ENCODE measurements at regions not wholly inside any gene's neighbourhood (a gene's known extent, or its start where the extent isn't known, plus 50 kb on each side); places are given as distances from the start of the nearest gene placed in this dataset.

DNA sequence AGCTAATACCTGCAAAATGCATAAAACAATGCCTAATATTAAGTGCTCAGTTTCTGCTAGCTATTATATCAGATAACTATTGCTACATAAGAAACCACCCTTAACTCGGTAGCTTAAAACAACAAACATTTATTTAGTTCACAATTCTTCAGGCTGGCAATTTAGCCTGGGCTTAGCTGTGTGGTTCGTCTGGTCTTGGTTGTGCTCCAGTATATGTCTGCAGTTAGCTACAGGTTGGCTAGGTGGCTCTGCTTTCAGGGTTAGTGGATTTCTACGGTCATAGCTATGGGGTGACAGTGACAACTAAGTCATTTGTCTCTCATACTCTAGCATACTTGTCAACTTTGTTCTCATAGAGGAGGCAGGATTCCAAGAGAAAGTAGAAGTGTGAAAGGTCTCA is 61.8 kb upstream of the NRP1 start:
- H3K9ac ChIP-seq = no peak overlapping the region
- peaks cover 24% of the 10 kb centered on the region for H3K9me3 ChIP-seq
- no peak overlapping the region for H3K4me3 ChIP-seq
- H3K4me2 ChIP-seq = no peak overlapping the region
- H3K27me3 ChIP-seq = no peaks in the 10 kb centered on the region
- no peaks in the 10 kb centered on the region for H4K20me1 ChIP-seq
- no peaks in the 10 kb centered on the region for H3K36me3 ChIP-seq
- H3K27ac ChIP-seq = no peak overlapping the region
- H3K4me1 ChIP-seq = no peaks in the 10 kb centered on the region
- no peak for TF ChIP-seq Cebpa-rat (IDR thresholded peaks at IDR 0.05)

DNA sequence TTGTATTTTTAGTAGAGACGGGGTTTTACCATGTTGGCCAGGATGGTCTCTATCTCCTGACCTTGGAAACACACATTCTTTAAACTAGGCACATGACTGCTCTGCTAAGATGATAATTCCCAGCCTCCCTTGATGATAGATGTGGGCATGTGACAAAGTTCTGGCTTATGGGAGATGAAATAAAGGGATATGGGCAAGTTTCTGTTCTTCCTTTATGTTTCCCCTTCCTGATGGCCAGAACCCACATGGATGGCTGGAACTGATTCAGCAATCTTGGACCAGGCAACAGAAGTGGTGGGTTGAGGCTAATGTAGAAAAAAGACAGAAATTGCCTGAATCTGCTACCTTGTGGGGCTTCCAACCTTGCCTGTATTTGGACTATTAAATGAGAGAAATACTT is 60.7 kb upstream of the NRP1 start:
- TF ChIP-seq Cebpa-rat (IDR thresholded peaks at IDR 0.05) = no peak
- H3K27ac ChIP-seq = no peak overlapping the region

DNA sequence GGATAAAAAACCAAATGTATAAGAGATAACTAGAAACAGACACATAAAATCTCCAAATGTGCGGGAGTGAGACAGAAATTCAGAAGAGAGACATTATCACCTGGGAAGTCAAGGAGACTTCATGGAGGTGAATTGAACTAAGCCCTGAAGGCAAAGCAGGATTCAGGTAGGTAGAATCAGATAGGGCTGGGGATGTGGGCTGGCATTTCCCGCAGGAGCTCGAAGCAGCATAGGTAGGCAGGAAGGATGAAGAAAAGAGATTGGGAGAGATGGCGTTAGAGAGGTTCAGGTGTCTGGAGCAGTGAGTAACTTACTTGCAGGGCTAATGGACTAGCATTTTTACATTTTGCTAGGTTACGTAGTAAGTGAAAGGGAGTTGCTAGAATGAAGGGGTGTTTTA is 58.2 kb upstream of the NRP1 start:
- Histone ChIP-seq H3K36me3 (no peaks in the 10 kb centered on the region), H3K4me2 (no peak overlapping the region), H3K9me3 (peaks cover 24% of the 10 kb centered on the region), H3K27me3 (no peaks in the 10 kb centered on the region), H3K9ac (no peak overlapping the region), H4K20me1 (no peaks in the 10 kb centered on the region), H3K4me3 (no peak overlapping the region), H3K27ac (no peak overlapping the region), H3K4me1 (no peaks in the 10 kb centered on the region)
- TF ChIP-seq Cebpa-rat (IDR thresholded peaks at IDR 0.05) = no peak

More for the DNA sequence above, 60.7 kb upstream of the NRP1 start:
- H4K20me1 ChIP-seq = no peaks in the 10 kb centered on the region
- no peaks in the 10 kb centered on the region for H3K27me3 ChIP-seq
- H3K4me2 ChIP-seq = no peak overlapping the region
- peaks cover 24% of the 10 kb centered on the region for H3K9me3 ChIP-seq
- H3K36me3 ChIP-seq = no peaks in the 10 kb centered on the region
- H3K4me3 ChIP-seq = no peak overlapping the region
- no peak overlapping the region for H3K9ac ChIP-seq
- H3K4me1 ChIP-seq = no peaks in the 10 kb centered on the region

DNA sequence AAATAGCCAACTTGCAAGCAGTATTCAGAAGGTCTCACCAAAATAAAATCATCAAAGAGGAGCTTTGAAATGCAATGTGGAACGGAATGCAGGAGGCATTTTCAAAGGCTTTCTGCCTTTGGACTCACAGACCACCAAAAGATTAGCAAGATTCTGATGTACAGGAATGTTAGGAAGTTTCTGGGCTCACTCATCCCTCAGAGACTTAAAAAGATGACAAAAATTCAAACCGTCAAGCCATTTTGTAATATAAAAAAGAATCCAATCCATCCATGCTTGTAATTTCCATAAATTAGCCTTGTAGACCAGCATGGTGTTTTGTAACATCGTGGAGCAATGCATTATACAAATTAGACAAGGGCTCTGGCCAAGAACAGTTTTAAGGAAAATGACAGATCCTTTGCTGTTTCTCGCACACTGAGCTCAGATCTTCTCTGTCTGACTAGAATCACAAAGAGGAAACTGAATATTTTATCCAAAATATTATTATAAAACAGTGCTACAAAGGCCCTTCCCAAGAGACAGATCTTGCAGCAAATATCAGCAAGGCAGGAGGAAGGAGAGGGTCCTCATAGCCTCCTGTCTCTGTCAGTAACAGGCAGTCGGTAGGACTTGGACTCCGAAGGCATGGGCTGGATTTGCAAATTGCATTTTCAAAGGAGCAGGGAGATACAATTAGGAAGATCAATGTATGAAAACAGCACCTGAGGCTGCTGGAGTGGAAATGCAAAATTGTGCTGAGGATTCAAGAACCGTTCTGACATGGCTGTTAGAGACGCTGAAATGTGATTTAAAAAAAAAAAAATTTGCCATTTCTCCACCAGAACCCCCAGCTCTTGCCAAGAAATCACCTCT is 57.4 kb upstream of the NRP1 start:
- no peaks in the 10 kb centered on the region for H3K4me1 ChIP-seq
- H3K4me2 ChIP-seq = no peak overlapping the region
- no peak overlapping the region for H3K9ac ChIP-seq
- no peaks in the 10 kb centered on the region for H4K20me1 ChIP-seq
- H3K9me3 ChIP-seq = peaks cover 16% of the 10 kb centered on the region
- H3K27me3 ChIP-seq = no peaks in the 10 kb centered on the region
- no peak overlapping the region for H3K4me3 ChIP-seq
- no peak for TF ChIP-seq Cebpa-rat (IDR thresholded peaks at IDR 0.05)
- no peaks in the 10 kb centered on the region for H3K36me3 ChIP-seq
- H3K27ac ChIP-seq = no peak overlapping the region

DNA sequence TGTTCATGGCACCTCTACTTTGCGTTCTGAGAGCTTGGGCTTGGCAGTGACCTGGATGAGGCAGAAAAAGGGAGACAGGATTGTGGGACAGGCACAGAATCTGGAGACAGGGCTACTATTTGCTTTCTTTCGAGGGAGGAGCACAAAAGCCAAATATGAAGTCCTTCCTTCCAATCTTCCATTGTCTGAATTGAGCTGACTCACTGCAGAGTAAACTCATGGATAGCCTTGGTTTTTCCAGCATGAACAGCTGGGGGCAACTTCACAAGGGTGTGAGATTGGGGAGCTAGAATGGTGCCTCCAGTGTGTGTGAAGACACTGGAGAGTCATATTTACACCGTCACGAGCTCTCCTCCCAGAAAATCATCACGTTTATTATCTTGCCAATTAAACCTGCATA is 55.6 kb upstream of the NRP1 start:
- TF ChIP-seq Cebpa-rat (IDR thresholded peaks at IDR 0.05) = no peak
- Histone ChIP-seq H3K27ac (no peak overlapping the region), H3K9me3 (no peaks in the 10 kb centered on the region)

DNA sequence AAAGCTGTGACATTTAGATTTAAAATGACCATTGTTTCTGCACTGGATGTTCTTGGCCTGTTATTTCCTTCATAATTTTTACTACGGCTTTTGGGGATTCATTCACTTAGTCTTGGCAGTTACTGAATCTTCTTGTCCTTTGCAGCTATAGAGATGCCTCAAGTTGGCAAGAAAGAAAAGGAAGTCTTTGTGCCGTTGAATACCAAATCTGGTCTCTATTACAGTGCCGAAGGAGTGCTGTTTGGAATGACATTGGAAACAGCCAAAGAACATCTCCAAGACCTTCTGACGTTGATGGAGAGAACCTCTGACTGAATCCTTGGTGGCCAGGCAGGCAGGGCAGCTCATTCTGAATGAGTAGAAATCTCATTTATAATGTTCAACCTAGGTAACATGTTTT is 54.3 kb upstream of the NRP1 start:
- Histone ChIP-seq H3K4me1 (no peaks in the 10 kb centered on the region), H3K27ac (no peak overlapping the region), H3K4me2 (no peak overlapping the region), H3K9ac (no peak overlapping the region), H3K9me3 (no peaks in the 10 kb centered on the region), H3K27me3 (no peaks in the 10 kb centered on the region), H4K20me1 (no peaks in the 10 kb centered on the region), H3K36me3 (no peaks in the 10 kb centered on the region), H3K4me3 (no peak overlapping the region)
- TF ChIP-seq Cebpa-rat (IDR thresholded peaks at IDR 0.05) = no peak

More for the DNA sequence above, 55.6 kb upstream of the NRP1 start:
- Histone ChIP-seq H3K4me3 (no peak overlapping the region), H3K4me1 (no peaks in the 10 kb centered on the region), H3K27me3 (no peaks in the 10 kb centered on the region), H3K9ac (no peak overlapping the region), H3K36me3 (no peaks in the 10 kb centered on the region), H4K20me1 (no peaks in the 10 kb centered on the region), H3K4me2 (no peak overlapping the region)

DNA sequence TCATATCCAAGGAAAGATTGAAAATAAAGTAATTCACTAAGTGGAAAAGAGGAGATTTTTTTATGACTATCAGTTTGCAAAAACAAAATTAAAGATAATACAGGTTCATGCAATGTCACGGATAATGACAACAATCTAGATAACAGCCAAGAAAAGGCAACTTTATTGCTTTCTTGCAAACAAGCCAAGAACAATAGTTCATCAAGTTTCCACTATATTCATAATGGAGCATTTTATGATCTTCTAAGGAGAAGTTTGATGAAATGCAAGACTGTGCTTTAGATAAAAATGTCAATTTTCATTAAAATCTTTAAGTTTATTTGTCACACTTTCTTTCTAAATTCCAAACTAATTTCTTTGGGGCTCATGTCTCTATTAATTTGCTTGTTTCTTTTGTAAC is 53.9 kb upstream of the NRP1 start:
- H3K4me1 ChIP-seq = no peaks in the 10 kb centered on the region
- no peak for TF ChIP-seq Cebpa-rat (IDR thresholded peaks at IDR 0.05)
- no peak overlapping the region for H3K4me2 ChIP-seq
- no peaks in the 10 kb centered on the region for H4K20me1 ChIP-seq
- no peaks in the 10 kb centered on the region for H3K27me3 ChIP-seq
- H3K4me3 ChIP-seq = no peak overlapping the region
- H3K36me3 ChIP-seq = no peaks in the 10 kb centered on the region
- no peaks in the 10 kb centered on the region for H3K9me3 ChIP-seq
- no peak overlapping the region for H3K27ac ChIP-seq
- H3K9ac ChIP-seq = no peak overlapping the region

DNA sequence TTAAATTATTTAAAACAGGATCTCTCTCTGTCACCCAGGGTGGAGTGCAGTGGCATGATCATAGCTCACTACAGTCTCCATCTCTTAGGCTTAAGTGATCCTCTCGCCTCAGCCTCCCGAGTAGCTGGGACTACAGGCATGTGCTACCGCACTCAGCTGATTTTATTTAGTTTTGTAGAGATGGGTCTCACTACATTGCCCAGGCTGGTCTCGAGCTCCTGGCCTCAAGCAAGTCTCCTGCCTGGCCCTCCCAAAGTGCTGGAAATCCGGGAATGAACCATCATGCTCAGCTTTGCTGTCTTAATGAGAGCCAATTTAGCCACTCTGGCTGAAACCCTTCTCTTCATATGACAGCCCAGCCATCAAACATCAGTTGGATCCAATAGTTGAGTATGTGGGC is 53.3 kb upstream of the NRP1 start:
- H3K9ac ChIP-seq = no peak overlapping the region
- H3K4me2 ChIP-seq = no peak overlapping the region
- H4K20me1 ChIP-seq = no peaks in the 10 kb centered on the region
- H3K4me3 ChIP-seq = no peak overlapping the region
- H3K4me1 ChIP-seq = no peaks in the 10 kb centered on the region
- no peak overlapping the region for H3K27ac ChIP-seq
- TF ChIP-seq Cebpa-rat (IDR thresholded peaks at IDR 0.05) = no peak
- H3K36me3 ChIP-seq = no peaks in the 10 kb centered on the region
- no peaks in the 10 kb centered on the region for H3K9me3 ChIP-seq
- H3K27me3 ChIP-seq = no peaks in the 10 kb centered on the region

DNA sequence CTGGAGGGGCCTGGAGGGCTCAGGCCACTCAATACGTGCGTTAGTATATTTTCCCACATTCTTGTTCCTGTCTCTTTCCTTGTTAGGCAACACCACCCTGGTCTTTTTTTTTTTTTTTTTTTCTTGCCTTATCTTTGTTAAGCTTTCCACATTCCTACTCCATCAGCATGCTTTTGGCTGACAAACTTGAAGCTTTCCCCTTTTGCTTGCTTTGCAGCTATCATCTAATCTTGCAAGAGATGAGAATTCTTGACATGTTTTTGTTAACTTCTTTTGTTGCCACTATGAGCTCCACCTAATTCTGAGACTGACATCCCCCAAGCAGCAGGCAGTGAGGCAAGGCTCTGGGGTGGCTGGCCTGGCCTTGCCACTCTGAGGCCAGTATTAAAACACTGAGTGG is 52.5 kb upstream of the NRP1 start:
- H3K4me3 ChIP-seq = no peak overlapping the region
- H3K27ac ChIP-seq = no peak overlapping the region
- H4K20me1 ChIP-seq = no peaks in the 10 kb centered on the region
- no peak overlapping the region for H3K9ac ChIP-seq
- TF ChIP-seq Cebpa-rat (IDR thresholded peaks at IDR 0.05) = no peak
- H3K4me1 ChIP-seq = no peaks in the 10 kb centered on the region
- no peaks in the 10 kb centered on the region for H3K9me3 ChIP-seq
- H3K27me3 ChIP-seq = no peaks in the 10 kb centered on the region
- no peaks in the 10 kb centered on the region for H3K36me3 ChIP-seq
- H3K4me2 ChIP-seq = no peak overlapping the region

DNA sequence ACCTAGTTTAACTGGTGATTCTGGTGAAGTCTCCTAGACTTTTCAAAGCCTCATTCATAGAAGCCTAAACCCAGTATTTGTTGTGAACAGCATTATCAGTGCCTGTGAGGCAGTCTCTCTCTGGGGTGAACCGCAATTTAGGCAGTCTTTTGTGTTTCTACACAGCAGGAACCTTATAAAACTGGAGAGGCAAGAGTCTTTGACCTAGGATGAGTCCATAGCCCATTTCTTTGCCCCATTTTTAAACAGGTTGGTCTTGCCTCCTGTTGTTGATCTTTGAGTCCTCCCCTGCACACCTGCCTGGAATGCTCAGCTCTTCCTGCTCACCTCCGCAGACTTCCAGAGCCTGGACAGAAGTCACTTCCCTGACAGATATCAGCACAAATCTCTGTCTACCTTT is 51.2 kb upstream of the NRP1 start:
- no peak overlapping the region for H3K9ac ChIP-seq
- no peaks in the 10 kb centered on the region for H4K20me1 ChIP-seq
- no peaks in the 10 kb centered on the region for H3K9me3 ChIP-seq
- H3K4me2 ChIP-seq = no peak overlapping the region
- no peak overlapping the region for H3K4me3 ChIP-seq
- H3K27me3 ChIP-seq = no peaks in the 10 kb centered on the region
- H3K36me3 ChIP-seq = no peaks in the 10 kb centered on the region
- no peak for TF ChIP-seq Cebpa-rat (IDR thresholded peaks at IDR 0.05)
- H3K4me1 ChIP-seq = no peaks in the 10 kb centered on the region
- no peak overlapping the region for H3K27ac ChIP-seq

DNA sequence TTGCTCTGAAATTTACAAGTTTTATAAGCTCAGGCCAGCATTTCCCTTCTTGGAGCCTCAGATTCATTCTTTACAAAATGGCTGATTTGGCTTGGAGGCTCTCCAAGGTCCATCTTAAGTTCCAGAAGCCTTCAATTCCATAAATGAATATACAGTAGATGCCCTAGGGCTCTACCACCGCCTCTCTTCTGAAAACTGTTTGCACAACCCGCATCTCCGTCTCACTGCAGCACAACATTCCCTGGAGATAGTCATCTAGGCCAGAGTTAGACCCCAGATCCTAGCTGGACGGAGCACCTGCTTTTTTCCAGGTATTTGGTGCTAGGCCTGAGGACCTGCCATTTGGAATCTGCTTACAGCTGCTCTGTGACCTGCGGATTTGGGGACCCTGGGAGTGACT is 50.5 kb upstream of the NRP1 start:
- H3K9ac ChIP-seq = no peak overlapping the region
- H3K27ac ChIP-seq = no peak overlapping the region
- H3K9me3 ChIP-seq = no peaks in the 10 kb centered on the region
- H3K4me1 ChIP-seq = no peaks in the 10 kb centered on the region
- no peak for TF ChIP-seq Cebpa-rat (IDR thresholded peaks at IDR 0.05)
- no peaks in the 10 kb centered on the region for H3K27me3 ChIP-seq
- H4K20me1 ChIP-seq = no peaks in the 10 kb centered on the region
- no peak overlapping the region for H3K4me3 ChIP-seq
- no peak overlapping the region for H3K4me2 ChIP-seq
- H3K36me3 ChIP-seq = no peaks in the 10 kb centered on the region
